Activated CD4-positive, alpha-beta T cell treated with anti-CD3 and anti-CD28 coated beads for 48 hours (primary cell): ENCODE measurements at regions not wholly inside any gene's neighbourhood (a gene's known extent, or its start where the extent isn't known, plus 50 kb on each side); places are given as distances from the start of the nearest gene placed in this dataset.

Experiments used
- DNase-seq: peaks from one replicate; pipeline ENCODE4 v3.0.0-alpha.2; 2020

- DNase-seq, result no peak
Observed at GRCh38 chr11:64501500-64502427, 54.0 kb upstream of the SLC22A11 start.

DNA sequence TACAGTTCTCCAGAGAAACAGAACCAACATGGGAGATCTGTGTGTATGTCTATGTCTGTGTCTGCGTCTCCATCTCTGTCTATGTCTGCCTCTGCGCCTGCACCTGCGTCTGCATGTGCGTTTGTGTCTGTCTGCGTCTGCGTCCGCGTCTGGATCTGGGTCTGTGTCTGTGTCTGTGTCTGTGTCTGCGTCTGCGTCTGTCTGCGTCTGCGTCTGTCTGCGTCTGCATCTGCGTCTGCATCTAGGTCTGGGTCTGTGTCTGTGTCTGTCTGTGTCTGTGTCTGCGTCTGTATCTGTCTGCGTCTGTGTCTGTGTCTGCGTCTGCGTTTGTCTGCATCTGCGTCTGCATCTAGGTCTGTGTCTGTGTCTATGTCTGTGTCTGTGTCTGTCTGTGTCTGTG lies 53.1 kb upstream of the SLC22A11 start:
- DNase-seq, result no peak

DNA sequence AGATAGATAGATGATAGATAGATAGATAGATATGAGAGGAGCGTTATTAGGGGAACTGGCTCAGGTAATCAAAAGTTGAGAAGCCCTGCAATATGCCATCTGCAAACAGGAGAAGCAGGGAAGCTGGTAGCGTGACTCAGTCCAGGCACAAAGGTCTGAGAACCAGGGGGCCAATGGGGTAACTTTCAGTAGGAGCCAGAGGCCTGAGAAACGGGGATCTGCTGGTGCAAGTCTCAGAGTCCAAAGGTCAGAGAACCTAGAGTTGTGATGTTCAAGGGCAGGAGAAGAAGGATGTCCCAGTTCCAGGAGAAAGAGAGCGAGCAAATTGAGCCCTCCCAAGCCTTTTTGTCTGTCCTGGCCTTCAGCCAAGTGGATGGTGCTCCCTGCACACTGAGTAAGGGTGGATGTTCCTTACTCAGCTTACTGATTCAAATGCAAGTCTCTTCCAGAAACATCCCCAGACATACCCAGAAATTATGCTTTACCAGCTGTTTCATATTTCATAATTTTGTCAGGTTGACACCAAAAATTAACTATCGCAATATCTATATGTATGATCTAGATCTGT lies 52.5 kb upstream of the SLC22A11 start:
- no peak for DNase-seq

DNA sequence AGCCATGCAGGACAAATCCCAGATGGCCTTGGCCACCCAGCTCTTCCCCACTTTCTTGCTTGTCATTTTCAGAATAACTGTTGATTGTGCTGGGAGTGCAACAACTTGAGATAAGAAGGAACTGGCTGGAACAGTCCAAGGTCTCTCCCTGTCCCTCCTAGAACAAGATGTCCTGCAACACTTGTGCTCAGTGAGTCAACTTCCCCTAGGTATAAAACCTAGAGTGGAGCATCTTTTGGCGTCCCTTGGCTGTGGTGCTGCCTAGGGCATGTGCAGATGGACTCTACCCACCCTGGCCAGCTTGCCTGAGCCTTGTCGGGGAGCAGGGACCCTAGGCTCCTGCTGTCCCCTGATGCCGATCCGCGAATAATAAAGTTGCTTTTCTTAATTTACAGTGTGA lies 50.7 kb upstream of the SLC22A11 start:
- no peak for DNase-seq
